H9 (cell line): ENCODE measurements at regions not wholly inside any gene's neighbourhood (a gene's known extent, or its start where the extent isn't known, plus 50 kb on each side); places are given as distances from the start of the nearest gene placed in this dataset.

Source experiments
- DNase-seq: peaks from one replicate; pipeline ENCODE4 v3.0.0-alpha.2; 2017
- H2AFZ ChIP-seq: one replicate; pipeline ENCODE4 v1.6.1; 2013; ENCODE audit warnings: mild to moderate bottlenecking, low read length, control low read depth, moderate library complexity
- H2AK5ac ChIP-seq: 2 replicates; pipeline ENCODE4 v1.6.1; 2013; ENCODE audit warnings: low read length, control low read depth, mixed read lengths; ENCODE audit not compliant: insufficient read length
- H2BK120ac ChIP-seq: one replicate; pipeline ENCODE4 v1.6.1; 2013; ENCODE audit warnings: low read depth, mild to moderate bottlenecking, low read length, control low read depth, inconsistent platforms; ENCODE audit not compliant: poor library complexity, severe bottlenecking
- H2BK12ac ChIP-seq: 2 replicates; pipeline ENCODE4 v1.6.1; 2013; ENCODE audit warnings: low read length, control low read depth, mixed read lengths, low read depth; ENCODE audit not compliant: insufficient read length
- H2BK15ac ChIP-seq: 2 replicates; pipeline ENCODE4 v1.6.1; 2013; ENCODE audit warnings: low read depth, low read length, control low read depth
- H2BK20ac ChIP-seq: one replicate; pipeline ENCODE4 v1.6.1; 2013; ENCODE audit warnings: low read depth, mild to moderate bottlenecking, low read length, control low read depth, inconsistent platforms; ENCODE audit not compliant: poor library complexity, severe bottlenecking
- H2BK5ac ChIP-seq: 2 replicates; pipeline ENCODE4 v1.6.1; 2013; ENCODE audit warnings: low read length, control low read depth, mixed read lengths; ENCODE audit not compliant: insufficient read length
- H3K14ac ChIP-seq: 2 replicates; pipeline ENCODE4 v1.6.1; 2013; ENCODE audit warnings: low read length, control low read depth; ENCODE audit not compliant: insufficient read depth
- H3K18ac ChIP-seq: 2 replicates; pipeline ENCODE4 v1.6.1; 2013; ENCODE audit warnings: low read depth, mild to moderate bottlenecking, mixed read lengths, low read length, control low read depth; ENCODE audit not compliant: insufficient read length
- H3K23ac ChIP-seq: 2 replicates; pipeline ENCODE4 v1.6.1; 2013; ENCODE audit warnings: low read length, control low read depth, mixed read lengths, low read depth; ENCODE audit not compliant: insufficient read length
- H3K23me2 ChIP-seq: 2 replicates; pipeline ENCODE4 v1.6.1; 2013; ENCODE audit warnings: low read depth, mild to moderate bottlenecking, mixed read lengths, low read length, control low read depth; ENCODE audit not compliant: insufficient read length, poor library complexity, severe bottlenecking
- H3K27ac ChIP-seq: 2 replicates; pipeline ENCODE4 v1.5.1; 2013; ENCODE audit warnings: low read length, control low read depth, mixed read lengths, low read depth; ENCODE audit not compliant: insufficient read length
- H3K27me3 ChIP-seq: 2 replicates; pipeline ENCODE4 v1.6.1; 2013; ENCODE audit warnings: low read length, control low read depth, inconsistent platforms; ENCODE audit not compliant: insufficient read depth
- H3K4ac ChIP-seq: 2 replicates; pipeline ENCODE4 v1.6.1; 2013; ENCODE audit warnings: low read depth, mild to moderate bottlenecking, control low read depth, inconsistent platforms, low read length, moderate library complexity
- H3K4me1 ChIP-seq: 2 replicates; pipeline ENCODE4 v1.6.1; 2013; ENCODE audit warnings: low read length, control low read depth, inconsistent platforms; ENCODE audit not compliant: insufficient read depth
- H3K4me2 ChIP-seq: 2 replicates; pipeline ENCODE4 v1.6.1; 2013; ENCODE audit warnings: low read length, control low read depth, mixed read lengths; ENCODE audit not compliant: insufficient read length, insufficient read depth
- H3K56ac ChIP-seq: 2 replicates; pipeline ENCODE4 v1.6.1; 2013; ENCODE audit warnings: low read depth, mild to moderate bottlenecking, mixed read lengths, low read length, control low read depth; ENCODE audit not compliant: insufficient read length
- H3K79me1 ChIP-seq: 2 replicates; pipeline ENCODE4 v1.6.1; 2013; ENCODE audit warnings: low read depth, mild to moderate bottlenecking, moderate library complexity, low read length, control low read depth, inconsistent platforms; ENCODE audit not compliant: insufficient read depth, poor library complexity, severe bottlenecking
- H3K79me2 ChIP-seq: 2 replicates; pipeline ENCODE4 v1.6.1; 2013; ENCODE audit warnings: low read length, control low read depth, inconsistent platforms; ENCODE audit not compliant: insufficient read depth
- H3K9ac ChIP-seq: 2 replicates; pipeline ENCODE4 v1.6.1; 2013; ENCODE audit warnings: low read length, control low read depth, mixed read lengths; ENCODE audit not compliant: insufficient read length; ENCODE audit errors: extremely low read depth
- H3K9me3 ChIP-seq: one replicate; pipeline ENCODE4 v1.6.1; 2013; ENCODE audit warnings: low read depth, low read length, inconsistent platforms; ENCODE audit not compliant: control insufficient read depth
- H3T11ph ChIP-seq: one replicate; pipeline ENCODE4 v1.6.1; 2013; ENCODE audit warnings: mild to moderate bottlenecking, low read length, control low read depth, inconsistent platforms
- H4K20me1 ChIP-seq: one replicate; pipeline ENCODE4 v1.6.1; 2013; ENCODE audit not compliant: control insufficient read depth, insufficient read length, insufficient read depth
- H4K5ac ChIP-seq: 2 replicates; pipeline ENCODE4 v1.6.1; 2013; ENCODE audit warnings: low read depth, mild to moderate bottlenecking, mixed read lengths, low read length, control low read depth; ENCODE audit not compliant: insufficient read length
- H4K8ac ChIP-seq: replicated peaks from 2 replicates; pipeline ENCODE4 v1.6.1; 2013; ENCODE audit warnings: low read length, control low read depth, mixed read lengths, low read depth; ENCODE audit not compliant: insufficient read length
- H4K91ac ChIP-seq: 2 replicates; pipeline ENCODE4 v1.6.1; 2013; ENCODE audit warnings: low read depth, mild to moderate bottlenecking, moderate library complexity, mixed read lengths, low read length, control low read depth; ENCODE audit not compliant: insufficient read length
- H3K27ac Mint-ChIP-seq, 3 experiments: 2 replicates in 2 of 3; 3 replicates in 1 of 3; pipeline ENCODE4 v1.8.0; 2020 to 2021; ENCODE audit warnings: mixed read lengths in 3 of 3, mild to moderate bottlenecking in 1 of 3, moderate library complexity in 1 of 3
- H3K27me3 Mint-ChIP-seq: 2 replicates; pipeline ENCODE4 v1.8.0; 2021; ENCODE audit warnings: low read depth, mild to moderate bottlenecking, moderate library complexity, mixed read lengths
- H3K36me3 Mint-ChIP-seq, 3 experiments: 2 replicates in 2 of 3; 3 replicates in 1 of 3; pipeline ENCODE4 v1.8.0; 2020 to 2021; ENCODE audit warnings: low read depth in 3 of 3, mixed read lengths in 3 of 3; ENCODE audit not compliant: insufficient read depth in 1 of 3
- H3K4me1 Mint-ChIP-seq, 2 experiments: 2 replicates each; pipeline ENCODE4 v1.8.0; 2020; ENCODE audit warnings: mixed read lengths in 2 of 2
- H3K4me3 Mint-ChIP-seq, 2 experiments: 2 replicates in 1 of 2; 3 replicates in 1 of 2; pipeline ENCODE4 v1.8.0; 2020 to 2021; ENCODE audit warnings: mild to moderate bottlenecking in 2 of 2, mixed read lengths in 2 of 2, moderate library complexity in 1 of 2
- H3K9me3 Mint-ChIP-seq, 2 experiments: 2 replicates in 1 of 2; 3 replicates in 1 of 2; pipeline ENCODE4 v1.8.0; 2020; ENCODE audit warnings: mild to moderate bottlenecking in 2 of 2, mixed read lengths in 2 of 2, moderate library complexity in 1 of 2
- CTCF ChIP-seq: fragments of 200-600 bp; sonication (generic); conservative IDR thresholded peaks from 3 replicates; pipeline ENCODE4 v1.8.0; 2021; ENCODE audit warnings: antibody characterized with exemption, mild to moderate bottlenecking
- WGBS: extraction: QIAGEN DNeasy Blood & Tissue Kit; methylation state at CpG from one replicate; pipeline ENCODE4 v1.1.7; 2013; ENCODE audit warnings: missing lambda C conversion rate, low lambda C conversion rate, mixed read lengths; ENCODE audit not compliant: insufficient read length; ENCODE audit errors: extremely low coverage; 5-methylcytosine and 5-hydroxymethylcytosine counted together

DNA sequence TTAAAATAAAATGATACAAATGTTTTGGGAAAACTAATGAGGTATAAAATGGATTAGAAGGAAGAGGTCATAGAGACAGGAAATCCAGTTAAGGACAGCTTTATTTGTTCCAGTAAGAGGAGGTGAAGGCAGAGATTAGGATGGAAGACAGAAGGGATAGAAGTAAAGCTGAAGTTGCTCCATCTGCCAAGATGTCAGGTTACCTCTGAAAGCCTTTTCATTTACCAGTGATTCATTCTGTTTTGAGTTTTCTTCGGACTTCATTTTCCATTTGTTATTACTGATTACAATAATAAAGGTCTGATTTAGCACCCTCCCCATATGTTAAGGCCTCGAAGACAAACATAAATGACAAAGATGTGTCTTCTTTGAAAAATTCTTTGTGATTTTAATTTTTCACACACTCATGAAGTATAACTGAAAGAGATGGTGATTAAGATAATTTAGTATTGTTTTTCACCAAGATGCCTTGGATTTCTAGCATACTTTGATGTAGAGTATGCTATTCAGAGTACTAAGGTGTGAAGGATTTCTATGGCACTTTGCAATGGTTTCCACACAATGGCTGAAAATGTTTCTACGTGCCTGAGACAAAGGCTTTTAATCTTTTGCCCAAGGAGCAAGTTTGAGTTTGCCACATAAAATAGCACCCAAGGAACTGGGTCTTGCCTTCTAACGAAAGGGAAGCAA, 75.4 kb upstream of the PLAAT1 start:
- Mint-ChIP-seq H3K4me3 (no peak overlapping the region), H3K36me3 (no peaks in the 10 kb centered on the region), H3K4me1 (peaks cover 5 to 11% of the 10 kb centered on the region in 2 experiments; a peak in 3 of 4 replicates), H3K9me3 (no peaks in the 10 kb centered on the region), H3K27me3 (no peaks in the 10 kb centered on the region), H3K27ac (no peak overlapping the region)
- no peak overlapping the region for H2BK20ac ChIP-seq
- H3K27me3 ChIP-seq: no peaks in the 10 kb centered on the region
- H2BK15ac ChIP-seq: no peak overlapping the region
- WGBS: no CpG with 5 or more reads among the region's 4 CpGs
- no peak overlapping the region for H3K4ac ChIP-seq
- no peak overlapping the region for H3K27ac ChIP-seq
- no peak overlapping the region for H3T11ph ChIP-seq
- no peak overlapping the region for H2BK12ac ChIP-seq
- H2AFZ ChIP-seq: no peak overlapping the region
- no peak overlapping the region for H2AK5ac ChIP-seq
- H4K8ac ChIP-seq: no peak overlapping the region
- H4K5ac ChIP-seq: no peak overlapping the region
- no peak overlapping the region for H3K9ac ChIP-seq
- H3K23ac ChIP-seq: no peak overlapping the region
- no peaks in the 10 kb centered on the region for H3K79me2 ChIP-seq
- no peak for DNase-seq
- no peak overlapping the region for H3K56ac ChIP-seq
- no peaks in the 10 kb centered on the region for H3K79me1 ChIP-seq
- no peak overlapping the region for H2BK120ac ChIP-seq
- H3K4me2 ChIP-seq: no peak overlapping the region
- H4K91ac ChIP-seq: no peak overlapping the region
- no peaks in the 10 kb centered on the region for H3K9me3 ChIP-seq
- no peak for TF ChIP-seq CTCF
- H3K4me1 ChIP-seq: no peaks in the 10 kb centered on the region
- no peaks in the 10 kb centered on the region for H3K23me2 ChIP-seq
- no peak overlapping the region for H3K14ac ChIP-seq
- no peak overlapping the region for H3K18ac ChIP-seq
- no peak overlapping the region for H2BK5ac ChIP-seq
- no peaks in the 10 kb centered on the region for H4K20me1 ChIP-seq
